8988T (cell line): ENCODE measurements at regions not wholly inside any gene's neighbourhood (a gene's known extent, or its start where the extent isn't known, plus 50 kb on each side); places are given as distances from the start of the nearest gene placed in this dataset.
"Not testable (repeated sequence)": the region's sequence is repeated elsewhere in the genome, so short reads cannot be mapped to it uniquely, and the experiment has no call there.

ENCODE experiments used
- DNase-seq: peaks from one replicate; pipeline ENCODE4 v3.0.0; 2011

DNA sequence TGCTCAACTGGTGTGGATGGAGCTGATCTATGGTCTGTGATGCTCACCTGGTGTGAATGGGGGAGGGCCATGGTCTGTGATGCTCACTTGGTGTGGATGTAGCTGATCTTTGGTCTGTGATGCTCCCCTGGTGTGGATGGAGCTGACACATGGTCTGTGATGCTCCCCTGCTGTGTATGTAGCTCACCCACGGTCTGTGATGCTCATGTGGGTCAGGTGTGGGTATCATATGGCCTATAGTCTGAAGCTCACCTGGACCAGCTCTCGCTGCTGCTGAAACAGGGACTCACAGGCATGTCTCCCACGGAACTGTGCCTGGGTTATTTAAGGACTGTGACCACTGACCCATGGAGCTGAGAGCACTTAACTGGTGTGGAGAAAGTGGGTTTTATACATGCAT is 109.7 kb downstream of the CRLF2 start:
- no peak for DNase-seq

DNA sequence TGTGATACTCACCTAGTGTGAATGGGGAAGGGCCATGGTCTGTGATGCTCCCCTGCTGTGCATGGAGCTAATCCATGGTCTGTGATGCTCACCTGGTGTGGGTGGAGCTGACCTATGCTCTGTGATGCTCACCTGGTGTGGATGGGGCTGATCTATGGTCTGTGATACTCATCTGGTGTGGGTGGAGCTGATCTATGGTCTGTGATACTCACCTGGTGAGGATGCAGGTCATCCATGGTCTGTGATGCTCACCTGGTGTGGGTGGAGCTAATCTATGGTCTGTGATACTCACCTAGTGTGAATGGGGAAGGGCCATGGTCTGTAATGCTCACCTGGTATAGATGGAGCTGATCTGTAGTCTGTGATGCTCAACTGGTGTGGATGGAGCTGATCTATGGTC is 110.2 kb downstream of the CRLF2 start:
- DNase-seq = not testable (repeated sequence)

DNA sequence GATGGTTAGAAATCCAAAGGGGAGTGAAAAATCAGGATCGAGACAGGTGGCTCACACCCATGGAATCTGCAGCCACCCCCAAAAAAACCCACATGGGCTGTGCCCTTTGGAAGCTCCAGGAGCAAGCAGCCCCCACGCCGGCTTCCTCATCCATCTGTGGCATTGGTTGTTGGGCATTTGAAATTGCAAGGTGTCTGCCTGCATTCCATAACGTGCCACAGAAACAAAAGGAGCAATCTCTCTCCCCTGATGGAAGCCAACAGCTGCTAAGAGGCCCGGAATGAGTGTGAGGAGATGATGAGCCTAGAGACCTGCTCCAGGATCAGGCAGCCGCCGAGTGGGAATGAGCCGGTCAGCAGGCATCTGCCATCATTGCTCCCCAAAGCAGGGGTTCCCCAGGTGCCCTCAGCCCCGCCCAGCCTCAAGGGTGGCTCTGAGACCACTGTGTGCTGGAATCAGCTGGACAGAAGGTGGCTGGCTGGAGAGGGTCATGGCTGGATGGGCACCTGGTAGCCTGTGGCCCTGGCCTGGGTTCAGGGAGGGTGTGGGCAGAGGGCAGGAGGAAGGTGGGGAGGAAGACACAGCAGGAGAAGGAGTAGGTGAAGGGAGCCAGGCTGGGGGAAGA is 113.2 kb downstream of the CRLF2 start:
- DNase-seq = no peak

DNA sequence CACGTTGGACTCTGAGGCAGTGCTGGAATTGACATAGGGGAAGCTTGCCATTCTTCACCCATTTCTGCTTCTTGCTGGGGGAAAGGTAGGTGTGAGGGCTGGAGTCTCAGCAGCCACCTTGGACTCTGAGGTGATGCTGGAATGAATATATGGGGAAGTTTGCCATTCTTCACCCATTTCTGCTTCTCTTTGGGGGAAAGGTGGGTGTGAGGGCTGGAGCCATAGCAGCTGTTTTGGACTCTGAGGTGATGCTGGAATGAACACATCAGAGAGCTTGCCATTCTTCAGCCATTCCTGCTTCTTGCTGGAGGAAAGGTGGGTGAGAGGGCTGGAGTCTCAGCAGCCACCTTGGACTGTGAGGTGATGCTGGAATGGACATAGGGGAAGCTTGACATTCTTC is 115.1 kb downstream of the CRLF2 start:
- no peak for DNase-seq

DNA sequence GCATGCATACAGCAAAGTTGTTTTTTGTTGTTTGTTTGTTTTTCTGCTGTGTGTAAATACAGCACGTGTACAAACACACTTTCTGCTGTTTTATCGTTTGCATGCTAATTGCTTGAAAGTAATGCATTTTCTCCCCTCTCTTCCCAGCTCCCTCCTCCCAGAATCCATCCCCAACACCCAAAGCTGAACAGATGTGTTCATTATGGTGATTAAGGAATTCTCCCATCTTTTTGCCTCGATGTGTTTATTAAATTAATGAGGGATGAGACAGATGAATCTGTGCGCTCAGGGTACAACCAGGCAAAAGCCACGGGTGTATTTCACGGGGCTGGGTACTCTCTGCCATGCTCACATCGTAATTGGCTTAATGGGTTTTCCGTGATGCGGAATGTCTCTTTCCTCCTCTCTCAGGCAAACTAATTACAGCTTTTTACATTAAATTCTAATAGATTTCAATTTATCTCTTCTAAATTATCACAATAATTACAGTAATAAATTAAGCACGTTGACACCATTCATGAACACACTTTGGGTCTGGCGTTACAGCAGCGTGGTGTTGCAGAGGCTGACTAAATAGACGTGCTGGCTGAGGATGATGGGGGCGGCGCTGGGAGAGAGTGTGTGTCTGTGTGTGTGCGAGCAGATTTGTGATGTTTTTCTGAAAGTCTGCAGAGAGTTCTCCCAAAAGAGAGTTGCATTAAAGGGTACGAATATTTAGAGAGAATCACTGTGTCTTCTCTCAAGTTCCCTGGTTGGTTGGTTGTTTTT is 117.7 kb downstream of the CRLF2 start:
- DNase-seq = no peak

DNA sequence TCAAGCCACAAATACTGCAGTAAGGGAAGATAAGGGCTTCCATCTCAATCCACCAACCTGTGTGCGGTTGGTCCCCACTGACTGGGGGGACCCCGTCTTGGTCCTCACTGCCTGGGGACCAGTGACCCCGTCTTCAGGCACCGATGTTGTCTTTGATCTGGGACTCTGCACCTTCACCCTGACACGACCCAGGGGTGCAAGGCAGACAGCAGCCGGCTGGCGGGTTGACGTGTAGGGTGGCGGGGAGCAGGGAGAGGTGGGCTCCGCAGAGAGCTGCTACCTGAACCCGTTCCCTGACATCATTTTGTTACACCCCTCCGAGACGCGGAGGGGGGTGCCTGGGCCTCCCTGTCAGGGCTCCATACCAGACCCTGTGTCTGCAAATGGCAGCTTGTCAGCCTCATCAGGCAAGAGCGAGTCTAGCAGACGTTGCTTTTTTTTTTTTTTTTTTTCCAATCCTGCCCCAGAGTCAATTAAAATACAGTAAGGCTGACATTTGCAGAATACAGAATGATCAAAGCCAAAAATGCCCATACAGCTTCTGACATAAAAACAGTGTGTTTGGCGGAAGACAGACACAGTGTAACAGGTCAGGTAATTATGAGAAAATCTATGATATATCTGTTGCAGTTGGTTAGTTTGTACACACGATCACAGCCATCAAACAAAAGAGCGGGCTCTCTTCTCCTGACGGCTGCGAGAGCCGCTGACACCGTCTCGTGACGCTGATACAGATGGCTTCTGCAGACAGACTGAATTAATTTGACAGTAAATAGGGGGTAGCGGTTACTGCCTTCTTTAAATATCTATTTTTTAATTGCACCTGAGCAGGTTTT is 118.6 kb downstream of the CRLF2 start:
- no peak for DNase-seq

DNA sequence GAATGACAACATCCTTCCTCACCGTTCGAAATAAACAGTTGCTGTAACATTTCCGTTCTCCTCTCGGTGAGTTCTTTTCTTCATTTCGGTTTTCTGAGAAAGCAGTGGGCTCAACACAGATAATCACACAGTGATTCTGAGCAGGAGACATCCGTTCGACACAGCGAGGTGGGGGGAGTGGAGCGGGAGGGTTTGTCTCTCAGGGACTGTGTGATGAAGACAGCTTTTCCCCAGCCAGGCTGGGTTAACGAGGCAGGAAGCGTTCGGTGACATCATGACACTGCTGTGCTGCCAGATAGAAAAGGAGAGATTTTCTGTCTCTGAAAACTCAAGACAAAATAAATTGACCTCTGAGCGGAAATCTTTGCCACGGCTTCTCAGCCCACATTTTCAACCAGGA is 119.3 kb downstream of the CRLF2 start:
- DNase-seq = no peak

DNA sequence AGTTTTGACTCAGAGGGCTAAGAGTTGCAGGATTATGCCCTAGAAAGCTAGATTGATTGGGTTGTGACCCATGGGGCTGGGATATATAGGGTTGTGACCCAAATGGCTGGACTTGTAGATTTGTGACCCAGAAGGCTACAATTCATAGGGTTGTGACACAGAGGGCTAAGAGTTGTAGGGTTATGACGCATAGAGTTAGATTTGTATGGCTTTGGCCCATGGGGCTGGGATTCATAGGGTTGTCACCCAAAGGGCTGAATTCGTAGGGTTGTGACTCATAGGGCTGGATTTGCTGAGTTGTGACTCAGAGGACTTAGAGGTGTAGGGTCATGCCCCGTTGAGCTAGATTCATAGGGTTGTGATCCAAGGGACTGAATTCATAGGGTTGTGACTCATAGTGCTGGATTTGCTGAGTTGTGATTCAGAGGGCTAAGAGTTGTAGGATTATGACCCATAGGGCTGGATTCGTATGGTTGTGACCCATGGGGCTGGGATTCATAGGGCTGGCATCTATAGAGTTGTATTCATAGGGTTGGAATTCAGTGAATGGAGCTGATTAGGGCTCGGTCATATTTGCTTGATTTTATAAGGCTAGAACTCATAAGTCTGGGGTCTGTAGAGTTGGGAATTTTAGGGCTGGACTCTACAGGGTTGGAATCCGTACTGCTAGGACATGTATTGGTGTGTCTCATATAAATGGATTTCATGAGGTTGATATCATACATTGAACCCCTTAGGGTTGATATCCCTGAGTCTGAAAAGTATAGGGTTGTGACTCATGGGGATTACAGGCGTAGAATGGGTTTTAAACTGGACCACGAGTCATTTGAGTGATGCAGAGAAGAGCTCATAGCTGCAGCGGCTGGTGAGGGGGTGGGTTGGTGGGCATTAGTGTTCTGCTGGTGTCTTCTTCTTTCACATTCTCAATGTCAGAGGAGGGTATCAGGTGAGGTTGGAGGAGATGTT is 125.7 kb downstream of the CRLF2 start:
- DNase-seq = no peak

DNA sequence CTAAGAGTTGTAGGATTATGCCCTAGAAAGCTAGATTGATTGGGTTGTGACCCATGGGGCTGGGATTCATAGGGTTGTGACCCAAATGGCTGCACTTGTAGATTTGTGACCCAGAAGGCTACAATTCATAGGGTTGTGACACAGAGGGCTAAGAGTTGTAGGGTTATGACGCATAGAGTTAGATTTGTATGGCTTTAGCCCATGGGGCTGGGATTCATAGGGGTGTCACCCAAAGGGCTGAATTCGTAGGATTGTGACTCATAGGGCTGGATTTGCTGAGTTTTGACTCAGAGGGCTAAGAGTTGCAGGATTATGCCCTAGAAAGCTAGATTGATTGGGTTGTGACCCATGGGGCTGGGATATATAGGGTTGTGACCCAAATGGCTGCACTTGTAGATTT is 126.6 kb downstream of the CRLF2 start:
- not testable (repeated sequence) for DNase-seq

DNA sequence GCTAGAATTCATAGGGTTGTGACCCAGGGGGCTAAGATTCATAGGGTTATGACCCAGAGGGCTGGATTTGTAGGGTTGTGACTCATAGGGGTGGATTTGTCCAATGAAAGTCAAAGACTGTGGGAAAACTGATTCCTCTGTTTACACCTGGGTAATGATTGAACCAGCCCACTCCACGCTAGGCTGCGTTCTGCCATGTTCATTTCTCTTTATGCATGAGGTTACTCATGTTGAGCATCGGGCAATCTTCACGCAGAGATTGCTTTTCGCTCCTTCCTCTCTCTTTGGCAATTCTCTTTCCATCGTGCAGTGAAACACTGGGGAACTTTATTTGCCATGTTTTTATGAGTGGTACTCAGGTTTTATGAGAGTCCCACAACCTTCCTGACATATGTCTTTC is 127.8 kb downstream of the CRLF2 start:
- DNase-seq = no peak

DNA sequence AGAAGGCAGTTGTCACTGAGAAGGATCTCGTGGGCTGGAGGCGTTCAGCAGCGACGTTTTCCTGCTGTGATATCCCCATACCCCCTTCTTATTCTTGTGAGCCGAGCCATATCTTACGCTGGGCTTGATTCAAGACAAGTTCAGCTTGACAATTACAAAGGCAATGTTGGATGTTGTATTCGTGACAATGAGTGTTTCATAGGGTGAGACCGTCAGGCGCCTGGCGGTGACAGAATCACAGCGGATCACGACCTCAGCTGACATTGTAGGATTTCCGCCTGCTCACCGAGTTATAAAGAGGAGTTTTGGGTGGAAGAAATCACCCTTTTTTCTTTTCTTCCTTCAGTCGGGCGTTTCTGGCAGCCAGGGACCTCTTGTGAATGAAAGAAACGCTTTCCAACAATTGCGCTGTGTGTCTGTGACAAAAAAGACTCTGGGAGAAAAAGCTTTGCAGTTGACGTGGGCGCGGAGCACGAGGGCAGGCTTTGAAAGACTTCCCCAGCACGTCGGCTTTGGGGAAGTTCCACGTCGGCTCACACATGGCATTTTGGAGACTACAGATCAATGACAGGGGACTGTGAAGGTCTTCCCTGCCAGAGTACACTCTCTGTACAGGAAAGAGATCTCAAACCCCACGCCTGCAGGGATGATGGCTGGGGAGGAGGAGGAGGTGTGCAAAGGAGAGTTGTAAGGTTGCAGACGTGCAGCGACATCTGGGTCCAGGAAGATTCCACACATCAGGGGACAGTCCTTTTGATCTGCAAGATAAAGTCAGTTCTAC is 135.4 kb downstream of the CRLF2 start:
- DNase-seq = no peak

DNA sequence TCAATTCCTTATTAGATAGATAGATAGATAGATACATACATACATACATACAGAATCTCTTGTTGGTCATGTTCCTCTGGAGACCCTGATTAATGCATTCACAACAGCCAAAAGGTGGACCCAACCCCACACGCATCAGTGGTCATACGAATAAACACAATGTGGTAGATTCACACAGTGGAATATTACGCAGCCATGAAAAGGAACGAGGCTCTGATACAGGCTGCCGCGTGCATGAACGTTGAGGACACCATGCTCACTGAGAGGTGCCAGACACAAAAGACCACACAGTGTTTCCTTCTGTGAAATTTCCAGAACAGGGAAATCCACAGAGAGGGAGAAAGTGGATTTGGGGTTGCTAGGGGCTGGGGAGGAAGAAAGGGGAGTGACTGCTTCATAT is 136.7 kb downstream of the CRLF2 start:
- no peak for DNase-seq

DNA sequence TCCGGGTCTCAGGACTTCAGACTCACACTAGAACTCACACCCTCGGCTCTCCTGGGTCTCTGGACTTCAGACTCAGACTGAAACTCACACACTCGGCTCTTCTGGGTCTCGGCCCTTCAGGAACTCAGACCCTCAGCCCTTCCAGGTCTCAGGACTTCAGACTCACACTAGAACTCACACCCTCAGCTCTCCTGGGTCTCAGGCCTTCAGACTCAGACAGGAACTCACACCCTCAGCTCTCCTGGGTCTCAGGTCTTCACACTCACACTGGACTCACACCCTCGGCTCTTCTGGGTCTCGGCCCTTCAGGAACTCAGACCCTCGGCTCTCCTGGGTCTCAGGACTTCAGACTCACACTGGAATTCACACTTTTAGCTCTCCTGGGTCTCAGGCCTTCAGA is 137.3 kb downstream of the CRLF2 start:
- DNase-seq = no peak

DNA sequence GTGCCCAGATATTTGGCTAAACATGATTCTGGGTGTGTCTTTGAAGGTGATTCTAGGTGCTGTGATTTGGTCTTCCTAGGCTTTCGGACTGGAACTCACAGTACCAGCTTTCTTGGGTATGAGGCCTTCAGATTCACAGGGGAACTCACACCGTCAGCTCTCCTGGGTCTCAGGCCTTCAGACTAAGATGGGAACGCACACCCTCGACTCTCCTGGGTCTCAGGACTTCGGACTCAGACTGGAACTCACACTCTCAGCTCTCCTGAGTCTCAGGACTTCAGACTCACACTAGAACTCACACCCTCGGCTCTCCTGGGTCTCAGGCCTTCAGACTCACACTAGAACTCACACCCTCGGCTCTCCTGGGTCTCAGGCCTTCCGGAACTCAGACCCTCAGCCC is 137.7 kb downstream of the CRLF2 start:
- DNase-seq = no peak

DNA sequence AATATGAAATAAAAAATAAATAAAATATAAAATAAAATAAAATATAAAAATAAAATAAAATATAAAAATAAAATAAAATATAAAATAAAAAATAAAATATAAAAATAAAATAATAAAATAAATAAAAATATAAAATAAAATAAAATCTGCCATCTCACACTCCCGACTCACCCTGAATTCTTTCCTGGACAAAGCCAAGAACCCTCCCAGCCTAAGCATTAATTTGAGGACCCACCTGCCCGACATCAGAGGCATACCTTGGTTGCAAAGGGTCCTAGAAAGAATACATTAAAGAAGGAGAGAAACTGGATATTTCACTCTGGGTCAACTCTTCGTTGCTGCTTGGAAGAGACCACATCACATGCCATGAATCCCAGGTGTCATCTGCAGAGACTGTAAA is 138.3 kb downstream of the CRLF2 start:
- no peak for DNase-seq

DNA sequence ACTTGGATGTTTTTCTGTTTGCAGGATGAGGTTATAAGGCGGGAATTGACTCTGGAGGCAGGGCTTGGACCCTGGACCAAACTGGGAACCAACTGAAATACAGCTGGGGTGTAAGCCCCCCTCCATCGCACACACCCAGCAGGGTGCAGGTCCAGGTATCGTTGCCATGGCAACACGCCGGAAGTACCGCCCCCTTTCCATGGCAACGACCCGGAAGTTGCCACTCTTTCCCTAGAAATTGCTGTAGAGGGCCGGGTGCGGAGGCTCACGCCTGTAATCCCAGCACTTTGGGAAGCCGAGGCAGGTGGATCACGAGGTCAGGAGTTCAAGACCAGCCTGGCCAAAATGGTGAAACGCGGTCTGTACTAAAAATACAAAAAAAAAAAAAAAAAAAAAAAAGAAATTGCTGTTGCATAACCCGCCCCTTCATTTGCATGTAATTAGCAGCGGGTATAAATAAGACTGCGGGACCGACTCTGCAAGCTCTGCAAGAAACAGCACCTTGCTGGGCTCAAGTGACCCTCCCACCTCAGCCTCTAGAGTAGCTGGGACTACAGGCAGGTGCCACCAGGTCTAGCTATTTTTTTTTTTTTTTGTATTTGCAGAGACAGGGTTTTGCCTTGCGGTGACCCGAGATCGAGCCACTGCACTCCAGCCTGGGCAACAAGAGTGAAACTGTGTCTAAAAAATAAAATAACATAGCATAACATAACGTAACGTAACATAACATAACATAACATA is 139.6 kb downstream of the CRLF2 start:
- no peak for DNase-seq

DNA sequence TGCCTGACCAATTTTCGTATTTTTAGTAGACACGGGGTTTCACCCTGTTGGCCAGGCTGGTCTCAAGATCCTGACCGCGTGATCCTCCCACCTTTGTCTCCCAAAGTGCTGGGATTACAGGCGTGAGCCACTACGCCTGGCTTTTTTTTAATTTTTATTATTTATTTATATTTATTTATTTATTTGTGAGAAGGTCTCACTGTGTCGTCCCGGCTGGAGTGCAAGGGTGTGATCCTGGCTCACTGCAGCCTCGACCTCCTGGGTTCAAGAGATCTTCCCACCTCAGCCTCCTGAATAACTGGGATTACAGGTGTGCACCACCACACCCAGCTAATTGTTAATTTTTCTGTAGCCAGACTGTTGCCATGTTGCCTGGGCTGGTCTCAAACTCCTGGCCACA is 141.1 kb downstream of the CRLF2 start:
- no peak for DNase-seq

DNA sequence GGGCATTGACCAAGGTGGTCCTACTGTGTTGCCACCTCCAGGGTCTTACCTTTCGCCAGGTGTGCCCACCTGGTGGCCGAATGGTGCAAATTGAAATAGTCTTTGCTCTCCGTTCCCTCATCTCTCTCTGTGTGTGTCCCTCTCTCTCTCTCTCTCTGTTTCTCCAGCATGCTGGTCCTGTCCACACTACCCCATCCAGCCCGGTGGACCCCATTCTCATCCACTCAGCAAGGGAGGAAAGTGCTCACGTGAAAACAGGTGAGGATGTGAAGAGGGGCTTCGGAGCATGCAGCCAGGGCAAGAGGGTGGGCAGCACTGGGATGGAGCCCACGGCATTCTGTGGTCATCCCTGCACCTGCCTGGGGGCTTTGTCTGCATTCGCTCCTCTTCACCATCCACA is 150.1 kb downstream of the CRLF2 start:
- no peak for DNase-seq

DNA sequence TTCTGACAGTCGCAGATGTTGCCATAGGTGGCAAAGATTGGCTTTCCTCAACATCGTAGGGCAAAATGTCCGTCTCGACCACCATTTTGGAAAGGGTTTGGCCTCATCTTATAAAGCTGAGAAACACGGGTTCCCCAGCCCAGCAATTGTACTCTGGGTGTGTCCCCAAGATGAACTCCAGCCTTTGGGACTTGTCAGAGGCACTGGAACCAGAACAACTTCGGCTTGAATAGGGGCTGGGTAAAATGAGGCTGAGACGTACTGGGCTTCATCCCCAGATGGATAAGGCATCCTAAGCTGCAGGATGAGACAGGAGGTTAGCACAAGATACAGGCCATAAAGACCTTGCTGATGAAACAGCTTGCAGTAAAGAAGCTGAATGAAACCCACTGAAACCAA is 151.9 kb downstream of the CRLF2 start:
- DNase-seq = no peak

DNA sequence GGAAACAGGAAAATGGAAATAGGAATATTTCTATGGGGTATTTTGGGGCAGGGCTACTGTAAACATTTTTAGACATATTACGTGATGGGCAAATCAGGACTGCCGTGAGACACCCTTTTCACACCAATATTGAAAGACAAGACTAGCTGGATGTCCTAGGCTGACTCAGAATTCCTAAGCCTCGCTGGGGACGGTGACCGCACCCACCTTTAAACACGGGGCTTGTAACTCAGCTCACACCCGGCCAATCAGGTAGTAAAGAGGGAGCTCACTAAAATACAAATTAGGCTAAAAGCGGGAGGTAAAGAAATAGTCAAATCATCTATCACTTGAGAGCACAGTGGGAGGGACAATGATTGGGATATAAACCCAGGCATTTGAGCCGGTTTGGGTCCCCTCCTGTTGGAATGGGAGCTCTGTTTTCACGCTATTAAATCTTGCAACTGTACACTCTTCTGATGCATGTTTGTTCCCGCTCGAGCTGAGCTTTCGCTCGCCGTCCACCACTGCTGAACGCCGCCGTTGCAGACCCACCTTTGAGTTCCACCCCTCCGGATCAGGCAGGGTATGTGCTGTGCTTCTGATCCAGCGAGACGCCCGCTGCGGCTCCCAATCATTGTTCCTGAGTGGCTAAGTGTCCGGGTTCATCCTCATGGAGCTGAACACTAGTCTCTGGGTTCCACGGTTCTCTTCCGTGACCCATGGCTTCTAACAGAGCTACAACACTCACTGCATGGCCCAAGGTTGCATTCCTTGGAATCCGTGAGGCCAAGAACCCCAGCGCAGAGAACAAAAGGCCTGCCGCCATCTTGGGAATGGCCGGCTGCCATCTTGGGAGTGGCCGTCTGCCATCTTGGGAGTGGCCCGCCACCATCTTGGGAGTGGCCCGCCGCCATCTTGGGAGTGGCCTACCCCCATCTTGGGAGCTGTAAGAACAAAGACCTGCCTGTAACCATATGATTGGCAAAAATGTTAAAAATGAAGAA is 152.6 kb downstream of the CRLF2 start:
- no peak for DNase-seq
